ENCODE measurements at regions not wholly inside any gene's neighbourhood (a gene's known extent, or its start where the extent isn't known, plus 50 kb on each side); places are given as distances from the start of the nearest gene placed in this dataset.

DNA sequence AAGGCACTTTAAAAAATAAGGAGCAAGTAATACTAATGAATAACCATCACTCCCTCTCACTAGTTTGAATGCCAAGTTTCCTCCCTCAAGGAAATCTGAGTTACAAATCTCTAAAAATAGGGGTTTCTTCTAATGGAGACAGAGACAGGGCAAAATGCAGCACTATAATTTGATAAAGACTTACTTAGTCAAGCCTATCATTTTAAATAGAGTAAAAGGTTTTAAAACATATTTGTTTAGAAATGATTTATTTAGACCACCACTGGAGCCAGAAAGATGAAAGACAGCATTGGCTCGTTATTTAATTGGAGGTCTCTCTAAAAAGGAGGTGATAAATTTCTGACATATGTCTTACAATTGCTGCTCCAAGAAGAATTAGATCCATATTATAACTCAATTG is 228.7 kb downstream of the TLE1 start:
- CTCF ChIA-PET, result no interaction called here
- no peaks in the 10 kb centered on the region for H3K27me3 ChIP-seq (ENCODE audit: control insufficient read depth, insufficient read depth, low read length)
- DNase-seq (ENCODE audit: low read depth, low spot score), result no peak
- no peaks in the 10 kb centered on the region for H3K9me3 ChIP-seq (ENCODE audit: control insufficient read depth, insufficient read depth, low read depth, low read length)
- TF ChIP-seq, protein P1, sequence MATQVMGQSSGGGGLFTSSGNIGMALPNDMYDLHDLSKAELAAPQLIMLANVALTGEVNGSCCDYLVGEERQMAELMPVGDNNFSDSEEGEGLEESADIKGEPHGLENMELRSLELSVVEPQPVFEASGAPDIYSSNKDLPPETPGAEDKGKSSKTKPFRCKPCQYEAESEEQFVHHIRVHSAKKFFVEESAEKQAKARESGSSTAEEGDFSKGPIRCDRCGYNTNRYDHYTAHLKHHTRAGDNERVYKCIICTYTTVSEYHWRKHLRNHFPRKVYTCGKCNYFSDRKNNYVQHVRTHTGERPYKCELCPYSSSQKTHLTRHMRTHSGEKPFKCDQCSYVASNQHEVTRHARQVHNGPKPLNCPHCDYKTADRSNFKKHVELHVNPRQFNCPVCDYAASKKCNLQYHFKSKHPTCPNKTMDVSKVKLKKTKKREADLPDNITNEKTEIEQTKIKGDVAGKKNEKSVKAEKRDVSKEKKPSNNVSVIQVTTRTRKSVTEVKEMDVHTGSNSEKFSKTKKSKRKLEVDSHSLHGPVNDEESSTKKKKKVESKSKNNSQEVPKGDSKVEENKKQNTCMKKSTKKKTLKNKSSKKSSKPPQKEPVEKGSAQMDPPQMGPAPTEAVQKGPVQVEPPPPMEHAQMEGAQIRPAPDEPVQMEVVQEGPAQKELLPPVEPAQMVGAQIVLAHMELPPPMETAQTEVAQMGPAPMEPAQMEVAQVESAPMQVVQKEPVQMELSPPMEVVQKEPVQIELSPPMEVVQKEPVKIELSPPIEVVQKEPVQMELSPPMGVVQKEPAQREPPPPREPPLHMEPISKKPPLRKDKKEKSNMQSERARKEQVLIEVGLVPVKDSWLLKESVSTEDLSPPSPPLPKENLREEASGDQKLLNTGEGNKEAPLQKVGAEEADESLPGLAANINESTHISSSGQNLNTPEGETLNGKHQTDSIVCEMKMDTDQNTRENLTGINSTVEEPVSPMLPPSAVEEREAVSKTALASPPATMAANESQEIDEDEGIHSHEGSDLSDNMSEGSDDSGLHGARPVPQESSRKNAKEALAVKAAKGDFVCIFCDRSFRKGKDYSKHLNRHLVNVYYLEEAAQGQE (IDR thresholded peaks at IDR 0.05; ENCODE audit: insufficient read depth in 1 of 2, low read depth in 2 of 2, low read length in 1 of 2), result no peak
- TF ChIP-seq SIN3A (IDR thresholded peaks at IDR 0.05; ENCODE audit: borderline replicate concordance, insufficient read depth, low read depth, low read length) (no peak), POLR2AphosphoS5 (IDR thresholded peaks at IDR 0.05; ENCODE audit: low read depth, low read length) (no peak), TCF7L2 (IDR thresholded peaks at IDR 0.05; ENCODE audit: low read depth, low read length) (no peak)
- TF ChIP-seq, protein P2, sequence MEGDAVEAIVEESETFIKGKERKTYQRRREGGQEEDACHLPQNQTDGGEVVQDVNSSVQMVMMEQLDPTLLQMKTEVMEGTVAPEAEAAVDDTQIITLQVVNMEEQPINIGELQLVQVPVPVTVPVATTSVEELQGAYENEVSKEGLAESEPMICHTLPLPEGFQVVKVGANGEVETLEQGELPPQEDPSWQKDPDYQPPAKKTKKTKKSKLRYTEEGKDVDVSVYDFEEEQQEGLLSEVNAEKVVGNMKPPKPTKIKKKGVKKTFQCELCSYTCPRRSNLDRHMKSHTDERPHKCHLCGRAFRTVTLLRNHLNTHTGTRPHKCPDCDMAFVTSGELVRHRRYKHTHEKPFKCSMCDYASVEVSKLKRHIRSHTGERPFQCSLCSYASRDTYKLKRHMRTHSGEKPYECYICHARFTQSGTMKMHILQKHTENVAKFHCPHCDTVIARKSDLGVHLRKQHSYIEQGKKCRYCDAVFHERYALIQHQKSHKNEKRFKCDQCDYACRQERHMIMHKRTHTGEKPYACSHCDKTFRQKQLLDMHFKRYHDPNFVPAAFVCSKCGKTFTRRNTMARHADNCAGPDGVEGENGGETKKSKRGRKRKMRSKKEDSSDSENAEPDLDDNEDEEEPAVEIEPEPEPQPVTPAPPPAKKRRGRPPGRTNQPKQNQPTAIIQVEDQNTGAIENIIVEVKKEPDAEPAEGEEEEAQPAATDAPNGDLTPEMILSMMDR (IDR thresholded peaks at IDR 0.05), result no peak
- intact Hi-C loops (cut with micrococcal nuclease; ENCODE audit: unreplicated experiment) (no loop called here), in situ Hi-C loops (cut with HindIII; ENCODE audit: low pct_unique_long_range_greater_than_20kb, low sequenced_read_pairs) (no loop called here)
- POLR2A ChIA-PET, result no interaction called here
- no peak overlapping the region for H3K27ac ChIP-seq (ENCODE audit: low read length)
- BruUV-seq (replicated peaks), result no TSS peak
- no peaks in the 10 kb centered on the region for H3K36me3 ChIP-seq (ENCODE audit: control insufficient read depth, insufficient read depth, low read length)
- no peaks in the 10 kb centered on the region for H3K4me1 ChIP-seq (ENCODE audit: control insufficient read depth, insufficient read depth, low read length)
- no peak overlapping the region for H3K4me3 ChIP-seq (ENCODE audit: low read depth in 2 of 2, low read length in 2 of 2)
- ATAC-seq, result no peak

DNA sequence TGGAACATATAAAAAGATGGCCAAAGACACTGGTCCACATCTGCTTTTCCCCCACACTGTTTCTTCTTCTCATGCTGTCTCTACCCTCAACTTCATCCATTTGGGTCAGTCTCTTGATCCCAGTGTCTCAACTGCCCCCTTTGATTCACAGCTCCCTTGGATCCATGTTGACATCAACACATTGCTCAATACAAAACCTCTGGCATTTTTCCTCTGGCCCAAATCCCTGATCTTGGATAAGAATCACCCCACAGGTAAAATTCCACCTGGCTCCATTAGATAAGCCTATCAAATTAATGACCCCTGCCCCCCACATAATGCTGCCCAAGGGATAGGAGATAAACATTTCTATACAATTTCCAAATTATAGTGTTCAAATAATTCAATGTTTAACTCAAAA is 229.8 kb downstream of the TLE1 start:
- in situ Hi-C loops (cut with HindIII; ENCODE audit: low pct_unique_long_range_greater_than_20kb, low sequenced_read_pairs), result no loop called here
- Histone ChIP-seq H3K27ac (ENCODE audit: low read length) (no peak overlapping the region), H3K4me3 (ENCODE audit: low read depth in 2 of 2, low read length in 2 of 2) (no peak overlapping the region), H3K36me3 (ENCODE audit: control insufficient read depth, insufficient read depth, low read length) (no peaks in the 10 kb centered on the region), H3K27me3 (ENCODE audit: control insufficient read depth, insufficient read depth, low read length) (no peaks in the 10 kb centered on the region), H3K4me1 (ENCODE audit: control insufficient read depth, insufficient read depth, low read length) (no peaks in the 10 kb centered on the region), H3K9me3 (ENCODE audit: control insufficient read depth, insufficient read depth, low read depth, low read length) (no peaks in the 10 kb centered on the region)
- intact Hi-C loops (cut with micrococcal nuclease; ENCODE audit: unreplicated experiment), result no loop called here
- TF ChIP-seq TCF7L2 (IDR thresholded peaks at IDR 0.05; ENCODE audit: low read depth, low read length) (no peak), SIN3A (IDR thresholded peaks at IDR 0.05; ENCODE audit: borderline replicate concordance, insufficient read depth, low read depth, low read length) (no peak), POLR2AphosphoS5 (IDR thresholded peaks at IDR 0.05; ENCODE audit: low read depth, low read length) (no peak)
- TF ChIP-seq, protein P2 (IDR thresholded peaks at IDR 0.05), result no peak
- TF ChIP-seq, protein P1 (IDR thresholded peaks at IDR 0.05; ENCODE audit: insufficient read depth in 1 of 2, low read depth in 2 of 2, low read length in 1 of 2), result no peak
- CTCF ChIA-PET, result no interaction called here
- BruUV-seq (replicated peaks), result no TSS peak
- no peak for ATAC-seq
- POLR2A ChIA-PET, result no interaction called here
- no peak for DNase-seq (ENCODE audit: low read depth, low spot score)

All from Panc1 (cell line).